Activated naive CD8-positive, alpha-beta T cell (primary cell): ENCODE measurements at regions not wholly inside any gene's neighbourhood (a gene's known extent, or its start where the extent isn't known, plus 50 kb on each side); places are given as distances from the start of the nearest gene placed in this dataset.
"Not testable (repeated sequence)": the region's sequence is repeated elsewhere in the genome, so short reads cannot be mapped to it uniquely, and the experiment has no call there.

Source experiments
- H3K27ac Mint-ChIP-seq: one replicate; pipeline ENCODE4 v1.8.0; 2021; ENCODE audit warnings: mixed read lengths
- H3K27me3 Mint-ChIP-seq: one replicate; pipeline ENCODE4 v1.8.0; 2021; ENCODE audit warnings: mixed read lengths
- H3K36me3 Mint-ChIP-seq: one replicate; pipeline ENCODE4 v1.8.0; 2021; ENCODE audit warnings: mixed read lengths
- H3K4me1 Mint-ChIP-seq: one replicate; pipeline ENCODE4 v1.8.0; 2021; ENCODE audit warnings: low read depth, mixed read lengths
- H3K4me3 Mint-ChIP-seq: one replicate; pipeline ENCODE4 v1.8.0; 2021; ENCODE audit warnings: mild to moderate bottlenecking, mixed read lengths
- H3K9me3 Mint-ChIP-seq: one replicate; pipeline ENCODE4 v1.8.0; 2021; ENCODE audit warnings: low read depth, mixed read lengths

GRCh38 chr18:65259403-65259802 lies 491.4 kb upstream of the CDH7 start:
- H3K4me1 Mint-ChIP-seq: no peaks in the 10 kb centered on the region
- no peaks in the 10 kb centered on the region for H3K27me3 Mint-ChIP-seq
- H3K27ac Mint-ChIP-seq: no peak overlapping the region
- H3K9me3 Mint-ChIP-seq: no peaks in the 10 kb centered on the region
- no peak overlapping the region for H3K4me3 Mint-ChIP-seq
- H3K36me3 Mint-ChIP-seq: no peaks in the 10 kb centered on the region

- H3K27me3 Mint-ChIP-seq: no peaks in the 10 kb centered on the region
- no peak overlapping the region for H3K27ac Mint-ChIP-seq
- H3K4me1 Mint-ChIP-seq: no peaks in the 10 kb centered on the region
- no peaks in the 10 kb centered on the region for H3K36me3 Mint-ChIP-seq
- no peaks in the 10 kb centered on the region for H3K9me3 Mint-ChIP-seq
- H3K4me3 Mint-ChIP-seq: no peak overlapping the region
Measured at GRCh38 chr18:65257149-65257548, 493.7 kb upstream of the CDH7 start.

GRCh38 chr18:65255417-65255816 lies 495.4 kb upstream of the CDH7 start:
- no peak overlapping the region for H3K27ac Mint-ChIP-seq
- H3K9me3 Mint-ChIP-seq: no peaks in the 10 kb centered on the region
- no peak overlapping the region for H3K4me3 Mint-ChIP-seq
- no peaks in the 10 kb centered on the region for H3K4me1 Mint-ChIP-seq
- H3K36me3 Mint-ChIP-seq: no peaks in the 10 kb centered on the region
- no peaks in the 10 kb centered on the region for H3K27me3 Mint-ChIP-seq

GRCh38 chr18:65239787-65240186 lies 511.0 kb upstream of the CDH7 start:
- Mint-ChIP-seq H3K4me3 (no peak overlapping the region), H3K4me1 (no peaks in the 10 kb centered on the region), H3K27me3 (no peaks in the 10 kb centered on the region)

GRCh38 chr18:65235966-65236624 lies 514.7 kb upstream of the CDH7 start:
- H3K9me3 Mint-ChIP-seq: peaks cover 3% of the 10 kb centered on the region
- H3K27ac Mint-ChIP-seq: no peak overlapping the region
- no peaks in the 10 kb centered on the region for H3K4me1 Mint-ChIP-seq
- no peaks in the 10 kb centered on the region for H3K36me3 Mint-ChIP-seq
- H3K27me3 Mint-ChIP-seq: no peaks in the 10 kb centered on the region
- no peak overlapping the region for H3K4me3 Mint-ChIP-seq

More at GRCh38 chr18:65239787-65240186, 511.0 kb upstream of the CDH7 start:
- H3K9me3 Mint-ChIP-seq: peaks cover 4% of the 10 kb centered on the region
- H3K36me3 Mint-ChIP-seq: no peaks in the 10 kb centered on the region
- H3K27ac Mint-ChIP-seq: no peak overlapping the region

- Mint-ChIP-seq H3K4me3 (no peak overlapping the region), H3K27me3 (no peaks in the 10 kb centered on the region), H3K9me3 (peaks cover 12% of the 10 kb centered on the region), H3K27ac (no peak overlapping the region), H3K36me3 (no peaks in the 10 kb centered on the region), H3K4me1 (no peaks in the 10 kb centered on the region)
Measured at GRCh38 chr18:65230311-65230710, 520.5 kb upstream of the CDH7 start.

GRCh38 chr18:65227970-65228369 lies 522.8 kb upstream of the CDH7 start:
- H3K27me3 Mint-ChIP-seq: no peaks in the 10 kb centered on the region
- H3K4me1 Mint-ChIP-seq: no peaks in the 10 kb centered on the region
- peaks cover 15% of the 10 kb centered on the region for H3K9me3 Mint-ChIP-seq

GRCh38 chr18:65221736-65222135 lies 529.1 kb upstream of the CDH7 start:
- Mint-ChIP-seq H3K4me1 (no peaks in the 10 kb centered on the region), H3K27me3 (no peaks in the 10 kb centered on the region), H3K27ac (no peak overlapping the region), H3K36me3 (no peaks in the 10 kb centered on the region), H3K4me3 (no peak overlapping the region), H3K9me3 (peaks cover 17% of the 10 kb centered on the region)

More at GRCh38 chr18:65227970-65228369, 522.8 kb upstream of the CDH7 start:
- Mint-ChIP-seq H3K36me3 (no peaks in the 10 kb centered on the region), H3K4me3 (no peak overlapping the region), H3K27ac (no peak overlapping the region)

GRCh38 chr18:65221115-65221514 lies 529.7 kb upstream of the CDH7 start:
- H3K9me3 Mint-ChIP-seq: peaks cover 17% of the 10 kb centered on the region

GRCh38 chr18:65215865-65216466 lies 534.8 kb upstream of the CDH7 start:
- no peak overlapping the region for H3K4me3 Mint-ChIP-seq
- H3K9me3 Mint-ChIP-seq: peaks cover 6% of the 10 kb centered on the region
- no peaks in the 10 kb centered on the region for H3K4me1 Mint-ChIP-seq
- no peak overlapping the region for H3K27ac Mint-ChIP-seq
- H3K27me3 Mint-ChIP-seq: no peaks in the 10 kb centered on the region
- no peaks in the 10 kb centered on the region for H3K36me3 Mint-ChIP-seq

More at GRCh38 chr18:65221115-65221514, 529.7 kb upstream of the CDH7 start:
- Mint-ChIP-seq H3K36me3 (no peaks in the 10 kb centered on the region), H3K27ac (no peak overlapping the region), H3K27me3 (no peaks in the 10 kb centered on the region), H3K4me3 (no peak overlapping the region), H3K4me1 (no peaks in the 10 kb centered on the region)

- H3K4me3 Mint-ChIP-seq: no peak overlapping the region
- H3K36me3 Mint-ChIP-seq: no peaks in the 10 kb centered on the region
- peaks cover 6% of the 10 kb centered on the region for H3K9me3 Mint-ChIP-seq
- no peak overlapping the region for H3K27ac Mint-ChIP-seq
- no peaks in the 10 kb centered on the region for H3K4me1 Mint-ChIP-seq
- H3K27me3 Mint-ChIP-seq: no peaks in the 10 kb centered on the region
Measured at GRCh38 chr18:65214456-65214855, 536.4 kb upstream of the CDH7 start.

GRCh38 chr18:65206551-65207260 lies 544.1 kb upstream of the CDH7 start:
- no peaks in the 10 kb centered on the region for H3K4me1 Mint-ChIP-seq

GRCh38 chr18:65202091-65202490 lies 548.7 kb upstream of the CDH7 start:
- Mint-ChIP-seq H3K4me1 (no peaks in the 10 kb centered on the region), H3K27ac (no peak overlapping the region), H3K27me3 (no peaks in the 10 kb centered on the region), H3K9me3 (peaks cover 10% of the 10 kb centered on the region), H3K4me3 (no peak overlapping the region), H3K36me3 (no peaks in the 10 kb centered on the region)

More at GRCh38 chr18:65206551-65207260, 544.1 kb upstream of the CDH7 start:
- Mint-ChIP-seq H3K36me3 (no peaks in the 10 kb centered on the region), H3K27ac (no peak overlapping the region), H3K9me3 (peaks cover 5% of the 10 kb centered on the region), H3K27me3 (no peaks in the 10 kb centered on the region), H3K4me3 (no peak overlapping the region)

- Mint-ChIP-seq H3K27me3 (no peaks in the 10 kb centered on the region), H3K4me1 (no peaks in the 10 kb centered on the region), H3K27ac (no peak overlapping the region), H3K4me3 (no peak overlapping the region), H3K9me3 (peaks cover 11% of the 10 kb centered on the region), H3K36me3 (no peaks in the 10 kb centered on the region)
Measured at GRCh38 chr18:65175681-65176080, 575.1 kb upstream of the CDH7 start.

- H3K27me3 Mint-ChIP-seq, H3K4me3 Mint-ChIP-seq, H3K4me1 Mint-ChIP-seq, H3K9me3 Mint-ChIP-seq, H3K27ac Mint-ChIP-seq, H3K36me3 Mint-ChIP-seq: not testable (repeated sequence)
Measured at GRCh38 chr18:65162086-65162485, 588.7 kb upstream of the CDH7 start.
